HG03135 (cell line): ENCODE measurements at regions not wholly inside any gene's neighbourhood (a gene's known extent, or its start where the extent isn't known, plus 50 kb on each side); places are given as distances from the start of the nearest gene placed in this dataset.

Experiments used
- ATAC-seq: cut with Tn5 transposase; IDR thresholded peaks from one replicate; pipeline ENCODE4 v1.9.1; 2021; ENCODE audit warnings: mild to moderate bottlenecking, moderate library complexity; ENCODE audit not compliant: unreplicated experiment

DNA sequence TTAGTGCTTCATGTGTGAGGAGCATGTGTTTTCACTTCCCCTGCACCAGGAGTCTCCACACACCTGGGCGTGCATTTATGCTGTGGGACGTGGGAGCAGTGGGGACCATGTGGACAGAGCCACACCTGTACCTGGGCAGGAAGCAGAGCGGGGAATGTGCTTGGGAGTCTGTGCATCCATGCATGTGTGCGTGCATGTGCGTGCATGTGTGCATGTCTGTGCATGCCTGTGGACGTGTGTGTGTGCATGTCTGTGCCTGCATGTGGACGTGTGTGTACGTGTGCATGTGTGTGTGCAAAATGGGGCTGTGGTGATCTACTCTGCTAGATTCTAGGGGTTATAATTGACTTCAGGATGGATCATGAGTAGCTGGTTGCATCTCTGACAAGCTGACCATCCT lies 224.0 kb upstream of the GMDS start:
- no peak for ATAC-seq

GRCh38 chr6:2468601-2468955 lies 223.2 kb upstream of the GMDS start:
- ATAC-seq = no peak

DNA sequence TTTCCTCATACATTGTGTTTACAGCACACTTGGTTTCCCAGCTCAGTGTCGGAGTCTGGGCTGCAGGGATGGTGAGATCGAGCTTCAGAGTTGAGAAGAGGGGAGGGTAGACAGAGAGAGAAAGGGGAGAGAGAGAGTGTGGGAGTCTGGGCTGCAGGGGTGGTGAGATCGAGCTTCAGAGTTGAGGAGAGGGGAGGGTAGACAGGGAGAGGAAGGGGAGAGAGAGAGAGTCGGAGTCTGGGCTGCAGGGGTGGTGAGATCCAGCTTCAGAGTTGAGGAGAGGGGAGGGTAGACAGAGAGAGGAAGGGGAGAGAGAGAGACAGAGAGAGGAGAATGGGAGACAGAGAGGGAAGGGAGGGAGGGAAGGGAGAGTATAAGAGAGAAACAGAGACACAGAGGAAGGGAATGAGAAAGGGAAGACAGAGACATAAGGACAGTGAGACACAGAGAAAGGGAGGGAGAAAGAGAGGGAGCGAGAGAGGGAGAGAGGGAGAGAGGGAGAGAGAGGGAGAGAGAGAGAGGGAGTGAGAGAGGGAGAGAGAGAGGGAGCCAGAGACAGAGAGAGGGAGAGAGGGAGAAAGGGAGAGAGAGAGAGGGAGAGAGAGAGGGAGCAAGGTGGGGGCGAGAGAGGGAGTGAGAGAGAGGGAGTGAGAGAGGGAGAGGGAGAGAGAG lies 222.7 kb upstream of the GMDS start:
- ATAC-seq = no peak

DNA sequence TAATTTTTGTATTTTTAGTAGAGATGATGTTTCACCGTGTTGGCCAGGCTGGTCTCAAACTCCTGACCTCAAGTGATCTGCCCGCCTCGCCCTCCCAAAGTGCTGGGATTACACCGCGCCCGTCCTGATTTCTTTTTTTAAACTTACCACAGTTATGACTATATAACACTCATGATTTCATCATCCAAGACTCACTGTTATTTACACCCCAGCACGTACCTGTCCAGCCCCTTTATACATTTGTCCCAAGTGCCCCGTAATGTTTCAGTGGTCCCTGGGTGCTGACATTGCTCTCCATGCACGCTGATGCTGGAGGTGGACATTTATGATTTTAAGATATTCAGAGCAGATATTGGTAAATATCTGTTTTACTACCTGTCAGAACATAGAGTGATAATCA lies 219.9 kb upstream of the GMDS start:
- no peak for ATAC-seq

DNA sequence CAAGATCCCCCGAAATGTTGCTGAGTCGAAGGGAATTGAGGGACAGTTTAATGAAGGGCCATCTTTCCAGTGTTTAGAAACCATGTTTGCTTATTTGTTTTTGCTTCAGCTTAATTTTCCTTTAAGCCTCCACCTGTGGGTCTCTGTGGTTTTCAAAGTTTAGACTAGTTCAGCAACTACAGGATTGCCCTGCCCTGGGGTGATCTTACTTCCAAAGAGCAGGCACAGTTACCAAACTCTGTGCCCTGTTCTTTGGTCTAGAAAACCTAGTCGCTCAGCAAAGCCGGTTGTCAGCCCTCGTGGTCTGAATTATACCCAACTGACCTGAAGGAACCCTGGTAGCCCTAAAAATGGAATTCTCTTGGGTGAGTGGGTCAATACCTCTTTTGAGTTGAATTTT lies 219.2 kb upstream of the GMDS start:
- ATAC-seq = no peak

GRCh38 chr6:2462831-2463230 lies 217.4 kb upstream of the GMDS start:
- no peak for ATAC-seq

- ATAC-seq = no peak
Observed at GRCh38 chr6:2460216-2460745, 214.9 kb upstream of the GMDS start.

DNA sequence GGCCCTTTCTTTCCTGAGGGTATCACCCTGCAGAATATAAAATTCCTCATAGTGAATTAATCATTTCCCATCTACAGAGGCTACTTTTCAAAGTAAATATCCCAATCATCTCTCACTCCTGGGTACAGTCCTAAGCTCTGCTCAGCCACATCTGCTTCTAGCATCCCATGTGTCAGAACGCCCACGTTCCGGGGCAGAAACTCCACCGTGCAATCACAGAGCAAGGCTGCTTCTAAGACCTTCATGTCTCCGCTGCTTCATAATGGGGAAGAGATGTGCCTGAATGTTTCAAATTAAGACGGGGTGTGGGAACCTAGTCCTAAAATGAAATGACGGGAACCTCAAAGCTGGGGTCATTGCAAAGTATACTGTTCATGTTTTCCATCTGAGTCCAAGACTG lies 208.8 kb upstream of the GMDS start:
- ATAC-seq = no peak

DNA sequence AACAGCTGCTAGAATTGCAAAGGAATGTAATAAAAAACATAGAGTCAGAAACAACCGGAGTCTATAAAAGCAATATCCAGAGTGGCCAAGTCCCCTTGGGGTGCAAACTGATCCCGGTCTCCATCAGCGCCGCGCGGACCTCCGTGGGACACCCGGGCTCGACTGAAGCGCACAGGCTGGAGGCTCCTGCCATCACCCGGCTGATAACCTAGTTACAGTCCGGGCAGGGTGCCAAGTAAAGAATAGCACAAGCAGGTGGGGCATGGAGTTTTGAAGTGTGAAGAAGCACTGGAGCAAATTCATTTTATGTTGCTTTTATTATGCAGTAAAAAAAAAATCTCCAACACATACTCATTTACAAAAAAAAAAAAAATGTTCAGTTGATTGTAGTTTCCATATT lies 205.1 kb upstream of the GMDS start:
- ATAC-seq = no peak

GRCh38 chr6:2449572-2449940 lies 204.2 kb upstream of the GMDS start:
- ATAC-seq = no peak

GRCh38 chr6:2448826-2449571 lies 203.6 kb upstream of the GMDS start:
- no peak for ATAC-seq

GRCh38 chr6:2447931-2448330 lies 202.5 kb upstream of the GMDS start:
- ATAC-seq = no peak

GRCh38 chr6:2447318-2447920 lies 202.0 kb upstream of the GMDS start:
- ATAC-seq = no peak

GRCh38 chr6:2441601-2442475 lies 196.4 kb upstream of the GMDS start:
- ATAC-seq = no peak

DNA sequence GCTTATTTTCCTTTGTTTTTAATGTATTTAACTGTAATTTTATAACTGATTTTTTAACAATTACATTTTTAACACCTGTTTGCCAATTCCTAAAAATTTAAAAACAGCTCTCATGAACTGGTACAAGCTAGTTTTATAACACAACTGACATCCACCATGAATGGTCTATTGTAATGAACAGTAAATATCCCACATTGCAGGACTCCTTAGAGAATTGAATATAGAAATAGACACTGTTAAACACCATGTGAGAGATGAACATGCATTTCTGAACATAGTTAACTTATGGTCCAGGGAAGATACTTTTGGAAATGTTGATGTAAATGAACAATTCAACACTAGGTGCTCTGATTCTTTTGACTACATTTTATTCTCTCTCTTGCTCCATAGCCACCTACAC lies 195.1 kb upstream of the GMDS start:
- ATAC-seq = no peak

DNA sequence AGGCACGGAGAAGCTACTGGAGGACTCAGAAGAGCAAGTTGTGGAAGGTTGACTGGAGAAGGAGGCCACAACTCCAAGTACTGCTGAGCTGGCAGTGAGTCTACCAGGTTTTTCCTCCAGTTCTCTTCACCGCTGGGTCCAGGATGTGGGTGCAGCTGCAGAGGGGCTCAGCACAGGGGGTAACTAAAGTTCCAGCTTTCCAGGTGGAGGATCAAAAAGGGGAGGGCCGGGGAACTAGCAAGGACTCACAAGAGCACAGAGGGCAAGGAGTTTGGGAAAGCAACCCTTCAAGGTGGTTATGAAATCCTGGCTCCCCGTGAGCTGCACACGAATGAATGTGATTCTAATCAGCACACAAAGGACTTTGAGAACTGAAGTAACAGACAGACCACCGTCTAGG lies 194.2 kb upstream of the GMDS start:
- ATAC-seq = no peak

GRCh38 chr6:2439082-2439481 lies 193.7 kb upstream of the GMDS start:
- ATAC-seq = no peak

- no peak for ATAC-seq
Observed at GRCh38 chr6:2436410-2437154, 191.2 kb upstream of the GMDS start.

DNA sequence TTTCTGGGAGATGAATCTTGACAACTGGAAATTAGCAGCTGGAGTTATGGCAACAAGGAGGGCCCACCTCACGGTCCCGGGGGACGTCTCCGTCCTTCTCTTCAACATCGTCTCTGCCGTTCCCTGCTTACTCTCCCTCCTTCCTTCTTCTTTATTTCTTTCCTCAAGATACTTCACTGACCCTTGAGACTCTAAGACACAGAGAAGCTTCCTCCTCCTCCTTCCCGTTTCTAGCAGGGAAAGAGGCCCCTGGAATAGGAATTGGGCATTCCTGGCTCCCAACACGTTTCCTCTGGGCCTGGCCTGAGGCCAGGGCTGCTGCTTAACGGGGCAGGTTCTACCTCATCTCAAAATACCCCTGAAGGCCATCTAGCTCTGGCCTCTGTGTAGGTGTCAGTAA lies 189.9 kb upstream of the GMDS start:
- ATAC-seq = no peak

- ATAC-seq = no peak
Observed at GRCh38 chr6:2434912-2435311, 189.5 kb upstream of the GMDS start.

DNA sequence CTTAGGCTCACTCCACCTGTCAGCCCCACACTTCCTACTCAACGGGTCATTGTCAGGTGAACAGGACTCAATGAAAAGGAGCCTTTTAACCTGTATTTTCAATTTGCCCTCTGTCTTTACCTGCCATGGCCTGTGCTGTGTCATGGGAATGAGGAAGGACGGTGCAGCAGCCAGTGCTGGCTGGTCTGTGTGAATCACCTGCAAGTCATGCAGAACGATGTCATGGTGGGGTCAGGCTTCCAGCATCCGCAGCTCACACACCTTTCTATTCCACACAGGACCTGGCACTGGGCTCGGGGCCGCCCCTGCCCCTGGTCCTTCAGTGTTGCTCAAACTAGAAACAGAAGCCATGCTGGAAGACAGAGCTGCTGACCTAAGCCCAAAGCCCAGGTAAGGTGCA lies 188.7 kb upstream of the GMDS start:
- ATAC-seq = no peak
